ENCODE measurements at regions not wholly inside any gene's neighbourhood (a gene's known extent, or its start where the extent isn't known, plus 50 kb on each side); places are given as distances from the start of the nearest gene placed in this dataset.
"Not testable (repeated sequence)": the region's sequence is repeated elsewhere in the genome, so short reads cannot be mapped to it uniquely, and the experiment has no call there.

DNA sequence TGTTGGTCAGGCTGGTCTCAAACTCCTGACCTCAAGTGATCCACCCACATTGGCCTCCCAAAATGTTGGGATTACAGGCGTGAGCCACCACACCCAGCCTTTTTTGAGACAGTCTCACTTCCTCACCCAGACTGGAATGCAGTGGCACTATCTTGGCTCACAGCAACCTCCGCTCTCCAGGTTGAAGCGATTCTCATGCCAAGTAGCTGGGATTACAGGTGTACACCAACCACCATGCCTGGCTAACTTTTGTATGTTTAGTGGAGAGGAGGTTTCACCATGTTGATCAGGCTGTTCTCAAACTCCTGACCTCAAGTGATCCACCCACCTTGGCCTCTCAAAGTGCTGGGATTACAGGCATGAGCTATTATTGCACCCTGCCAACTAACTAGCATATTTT, 75.4 kb downstream of the C9orf152 start:
- POLR2A ChIA-PET; H3K27me3 ChIP-seq (ENCODE audit: control insufficient read depth in 1 of 2, insufficient read depth in 2 of 2, low read length in 2 of 2); DNase-seq (ENCODE audit: low spot score); in situ Hi-C loops (cut with HindIII; ENCODE audit: extremely low pct_ligation_motif_present, low pct_unique_long_range_greater_than_20kb); H3K27ac ChIP-seq (ENCODE audit: extremely low read length, insufficient read depth, low read length); CTCF ChIA-PET (ENCODE audit: low intra/inter-chr PET ratio, low total read pairs); ATAC-seq; H3K9me3 ChIP-seq (ENCODE audit: low read length); H2AFZ ChIP-seq (ENCODE audit: low read length); H3K4me2 ChIP-seq (ENCODE audit: low read depth, low read length); BruUV-seq (replicated peaks); H3K4me3 ChIP-seq (replicated peaks in 1 of 3; ENCODE audit: insufficient read depth in 1 of 3, low read depth in 2 of 3, low read length in 3 of 3); FAIRE-seq; intact Hi-C loops (cut with micrococcal nuclease; ENCODE audit: unreplicated experiment); H3K9ac ChIP-seq (ENCODE audit: insufficient read depth, low read depth, low read length): not testable (repeated sequence)
- WGBS (ENCODE audit: low lambda C conversion rate), result 97% methylated on average over 3 of the region's 3 CpGs
- peaks cover 63% of the 10 kb centered on the region for H3K79me2 ChIP-seq (ENCODE audit: insufficient read depth, low read length)
- peaks cover 1 to 20% of the 10 kb centered on the region in 2 experiments; a peak in 2 of 5 replicates for H3K36me3 ChIP-seq (replicated peaks in 1 of 2; ENCODE audit: control insufficient read depth in 1 of 2, insufficient read depth in 2 of 2, low read length in 2 of 2)
- H4K20me1 ChIP-seq (ENCODE audit: insufficient read depth, low read length), result peaks cover 14% of the 10 kb centered on the region; the same call in 1 of the 2 replicates
- H3K4me1 ChIP-seq (ENCODE audit: insufficient read depth, low read length), result peaks cover 44% of the 10 kb centered on the region

DNA sequence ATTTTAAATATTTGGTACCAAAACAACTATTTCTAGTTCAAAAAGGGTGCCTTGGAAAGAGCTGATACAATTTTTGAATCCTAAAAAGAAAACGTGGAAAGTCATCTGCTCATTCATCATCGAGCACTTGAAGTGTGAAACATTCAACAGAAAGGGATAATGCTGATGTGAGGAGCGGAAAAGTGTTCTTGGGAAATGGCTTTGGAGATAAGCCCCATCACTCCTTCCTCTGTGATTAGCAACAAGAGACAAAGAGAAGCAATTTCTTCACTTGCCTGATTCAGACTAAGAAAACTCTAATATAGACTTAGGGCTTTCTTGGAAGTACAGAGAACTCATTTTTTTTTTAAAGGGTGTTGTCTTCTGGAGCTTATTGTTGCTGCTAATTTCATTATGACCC, 74.9 kb downstream of the C9orf152 start:
- ChIA-PET POLR2A (no interaction called here), CTCF (ENCODE audit: low intra/inter-chr PET ratio, low total read pairs) (no interaction called here)
- intact Hi-C loops (cut with micrococcal nuclease; ENCODE audit: unreplicated experiment), result no loop called here
- H3K4me3 ChIP-seq (replicated peaks in 1 of 3; ENCODE audit: insufficient read depth in 1 of 3, low read depth in 2 of 3, low read length in 3 of 3), result no peak overlapping the region
- H3K9ac ChIP-seq (ENCODE audit: insufficient read depth, low read depth, low read length), result no peak overlapping the region
- H3K4me1 ChIP-seq (ENCODE audit: insufficient read depth, low read length), result peaks cover 38% of the 10 kb centered on the region
- H3K27ac ChIP-seq (ENCODE audit: extremely low read length, insufficient read depth, low read length), result no peak overlapping the region
- H3K4me2 ChIP-seq (ENCODE audit: low read depth, low read length), result no peak overlapping the region
- in situ Hi-C loops (cut with HindIII; ENCODE audit: extremely low pct_ligation_motif_present, low pct_unique_long_range_greater_than_20kb), result no loop called here
- DNase-seq (ENCODE audit: low spot score) (no peak), FAIRE-seq (no peak), ATAC-seq (no peak)
- 96% methylated on average over 3 of the region's 3 CpGs for WGBS (ENCODE audit: low lambda C conversion rate)
- H3K27me3 ChIP-seq (ENCODE audit: control insufficient read depth in 1 of 2, insufficient read depth in 2 of 2, low read length in 2 of 2), result no peaks in the 10 kb centered on the region
- no peak overlapping the region for H2AFZ ChIP-seq (ENCODE audit: low read length)
- no peaks in the 10 kb centered on the region for H3K9me3 ChIP-seq (ENCODE audit: low read length)
- no TSS peak for BruUV-seq (replicated peaks)
- no peak for TF ChIP-seq ZNF724P (CRISPR knock-in tag; IDR thresholded peaks at IDR 0.05; ENCODE audit: borderline replicate concordance)
- TF ChIP-seq ZMYM3 (CRISPR knock-in tag; IDR thresholded peaks at IDR 0.05), result no peak
- TF ChIP-seq, protein P1, sequence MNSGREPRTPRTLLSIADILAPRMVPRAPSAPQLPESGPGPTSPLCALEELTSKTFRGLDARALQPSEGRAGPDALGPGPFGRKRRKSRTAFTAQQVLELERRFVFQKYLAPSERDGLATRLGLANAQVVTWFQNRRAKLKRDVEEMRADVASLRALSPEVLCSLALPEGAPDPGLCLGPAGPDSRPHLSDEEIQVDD (CRISPR knock-in tag; IDR thresholded peaks at IDR 0.05; ENCODE audit: borderline replicate concordance), result no peak
- no peak for TF ChIP-seq ZNF772 (CRISPR knock-in tag; IDR thresholded peaks at IDR 0.05)
- TF ChIP-seq, protein P2, sequence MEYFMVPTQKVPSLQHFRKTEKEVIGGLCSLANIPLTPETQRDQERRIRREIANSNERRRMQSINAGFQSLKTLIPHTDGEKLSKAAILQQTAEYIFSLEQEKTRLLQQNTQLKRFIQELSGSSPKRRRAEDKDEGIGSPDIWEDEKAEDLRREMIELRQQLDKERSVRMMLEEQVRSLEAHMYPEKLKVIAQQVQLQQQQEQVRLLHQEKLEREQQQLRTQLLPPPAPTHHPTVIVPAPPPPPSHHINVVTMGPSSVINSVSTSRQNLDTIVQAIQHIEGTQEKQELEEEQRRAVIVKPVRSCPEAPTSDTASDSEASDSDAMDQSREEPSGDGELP (IDR thresholded peaks at IDR 0.05; ENCODE audit: borderline replicate concordance, low read depth), result no peak
- no peak for TF ChIP-seq FOSL1 (CRISPR knock-in tag; IDR thresholded peaks at IDR 0.05; ENCODE audit: borderline replicate concordance)
- peaks cover 14% of the 10 kb centered on the region; the same call in 1 of the 2 replicates for H4K20me1 ChIP-seq (ENCODE audit: insufficient read depth, low read length)
- H3K79me2 ChIP-seq (ENCODE audit: insufficient read depth, low read length), result peaks cover 58% of the 10 kb centered on the region
- peaks cover 1 to 25% of the 10 kb centered on the region in 2 experiments; a peak in 3 of 5 replicates for H3K36me3 ChIP-seq (replicated peaks in 1 of 2; ENCODE audit: control insufficient read depth in 1 of 2, insufficient read depth in 2 of 2, low read length in 2 of 2)
